GM21723 (cell line): ENCODE measurements at regions not wholly inside any gene's neighbourhood (a gene's known extent, or its start where the extent isn't known, plus 50 kb on each side); places are given as distances from the start of the nearest gene placed in this dataset.

ENCODE experiments used
- ATAC-seq: cut with Tn5 transposase; IDR thresholded peaks from one replicate; pipeline ENCODE4 v1.9.1; 2021; ENCODE audit warnings: mild to moderate bottlenecking, moderate library complexity; ENCODE audit not compliant: unreplicated experiment

- ATAC-seq = no peak
Measured at GRCh38 chr10:117699436-117700075, 157.0 kb downstream of the EMX2 start.

DNA sequence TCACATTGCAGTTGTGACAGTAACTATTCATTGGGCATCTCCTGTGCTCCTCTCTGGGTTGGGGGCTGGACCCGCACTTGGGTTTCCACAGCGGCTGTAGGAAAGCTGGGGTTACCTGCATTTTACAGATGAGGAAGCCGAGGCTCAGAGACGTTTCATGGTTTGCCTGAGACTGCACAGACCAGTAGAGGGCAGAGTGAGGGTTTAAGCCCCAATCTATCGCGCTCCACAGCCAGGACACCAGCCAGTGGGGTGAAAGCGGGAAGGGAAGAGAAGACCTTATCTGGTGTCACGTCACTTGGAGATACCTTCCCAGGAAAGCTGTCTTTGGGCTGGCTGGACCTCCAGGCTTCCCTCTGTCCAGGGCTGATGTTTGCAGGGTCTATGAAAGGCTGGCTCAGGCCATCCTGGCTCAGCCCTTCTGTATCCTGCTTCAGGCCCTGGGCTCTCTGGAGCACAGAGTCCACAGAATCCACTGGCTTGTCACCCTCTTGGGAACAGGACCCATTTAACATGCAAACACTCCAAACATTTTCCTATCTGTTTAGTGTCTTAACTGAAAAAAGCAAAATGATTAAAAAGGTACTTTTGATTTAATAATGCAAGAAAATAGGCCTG lies 167.7 kb downstream of the EMX2 start:
- ATAC-seq = no peak

- no peak for ATAC-seq
Measured at GRCh38 chr10:117716889-117717288, 174.3 kb downstream of the EMX2 start.

DNA sequence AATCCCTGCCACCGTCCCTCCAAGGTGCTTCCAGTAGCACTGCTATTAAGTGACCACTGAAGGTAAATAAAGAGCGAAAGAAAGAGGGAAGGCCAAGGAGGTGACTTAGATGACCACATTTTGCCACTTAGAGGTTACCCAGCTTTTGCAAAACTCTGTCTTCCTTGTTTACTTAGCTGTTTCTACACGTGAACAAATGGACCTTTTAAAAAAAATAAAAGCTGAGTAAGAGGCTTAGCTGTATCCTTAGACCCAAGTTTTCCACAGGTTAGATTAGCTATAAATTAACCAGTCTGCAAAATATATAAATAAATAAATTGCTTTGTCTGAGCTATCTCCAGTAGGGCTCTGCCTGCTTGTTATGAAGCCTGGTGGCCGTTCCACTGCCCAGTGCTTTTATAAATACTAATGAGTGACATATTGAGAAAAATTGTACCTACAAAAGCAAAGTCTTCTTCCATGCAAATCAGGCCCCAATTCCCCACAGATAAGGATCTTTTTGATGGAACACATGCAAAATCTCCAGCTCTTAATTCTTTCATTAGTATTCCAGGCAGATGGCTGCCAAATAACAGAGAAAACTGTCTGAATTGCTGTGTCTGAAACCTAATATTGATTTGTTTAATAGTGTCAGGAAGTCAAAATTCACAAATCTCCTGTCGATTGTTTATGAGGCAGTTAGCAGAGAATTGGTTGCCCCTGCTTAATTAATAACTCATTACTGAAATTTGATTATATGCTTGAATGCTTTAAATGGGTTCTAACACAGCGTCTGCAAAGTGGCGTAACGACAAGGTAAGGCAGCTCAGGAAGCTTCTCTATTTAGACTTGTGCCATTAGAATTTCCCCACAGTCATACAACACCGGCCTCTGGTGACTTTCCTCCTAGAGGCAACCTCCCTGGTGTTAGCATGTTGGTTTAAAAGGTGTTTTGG lies 176.7 kb downstream of the EMX2 start:
- no peak for ATAC-seq

GRCh38 chr10:117720931-117721835 lies 178.6 kb downstream of the EMX2 start:
- no peak for ATAC-seq

DNA sequence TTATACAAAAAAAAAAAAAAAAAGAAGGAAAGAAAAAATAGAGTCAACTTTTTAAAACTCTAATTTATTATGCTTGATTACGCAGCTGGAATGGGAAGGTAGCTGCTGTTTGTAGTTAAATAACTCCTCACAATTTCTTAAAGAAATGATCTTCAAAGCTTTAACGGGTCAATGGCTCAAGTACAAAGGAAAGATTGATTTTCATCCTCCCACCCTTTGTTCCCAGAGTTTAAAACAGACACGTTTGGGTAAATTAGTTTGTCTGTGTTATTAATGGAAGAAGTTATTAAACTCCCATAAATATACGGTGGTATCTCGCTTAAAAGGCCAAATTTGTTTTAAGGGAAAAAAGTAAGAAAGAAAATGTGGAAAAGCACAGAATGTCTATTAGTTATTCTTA lies 179.3 kb downstream of the EMX2 start:
- ATAC-seq = no peak

DNA sequence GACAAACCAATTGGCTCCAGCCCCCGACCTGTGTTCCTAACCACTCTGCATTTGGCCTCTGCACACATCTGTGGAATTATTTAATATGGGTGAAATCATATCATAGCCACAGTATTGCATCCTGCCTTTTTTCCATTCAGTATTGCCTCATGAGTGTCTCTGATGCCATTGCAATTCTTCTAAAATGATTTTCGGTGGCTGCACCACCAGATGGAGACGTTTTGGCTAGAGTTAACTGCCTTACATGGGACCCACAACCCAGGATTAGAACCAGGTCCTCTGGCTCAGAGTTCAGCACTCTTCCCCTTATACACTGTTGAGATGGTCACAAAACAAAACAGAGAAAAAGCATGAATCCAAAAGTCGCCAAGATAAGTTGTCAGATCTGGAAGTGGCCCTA lies 180.8 kb downstream of the EMX2 start:
- no peak for ATAC-seq

DNA sequence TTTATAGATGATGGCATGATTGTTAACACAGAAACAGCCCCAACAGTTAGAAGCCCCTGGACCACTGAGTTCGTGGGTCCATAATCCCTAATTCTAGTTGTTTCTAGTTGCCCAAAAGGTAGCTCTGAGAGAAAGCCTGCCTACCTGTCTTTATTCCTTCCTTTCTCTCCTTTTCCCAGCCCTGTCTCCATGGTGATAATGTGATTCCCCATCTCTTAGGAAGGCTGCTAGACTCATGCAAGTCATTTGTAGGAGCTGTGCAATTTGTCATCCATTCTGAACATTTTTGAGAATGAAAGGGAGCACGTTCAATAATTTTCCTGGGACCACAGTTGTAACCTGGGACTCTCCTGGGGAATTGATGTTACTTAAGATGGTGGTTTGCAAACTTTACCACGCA lies 183.4 kb downstream of the EMX2 start:
- ATAC-seq = no peak

DNA sequence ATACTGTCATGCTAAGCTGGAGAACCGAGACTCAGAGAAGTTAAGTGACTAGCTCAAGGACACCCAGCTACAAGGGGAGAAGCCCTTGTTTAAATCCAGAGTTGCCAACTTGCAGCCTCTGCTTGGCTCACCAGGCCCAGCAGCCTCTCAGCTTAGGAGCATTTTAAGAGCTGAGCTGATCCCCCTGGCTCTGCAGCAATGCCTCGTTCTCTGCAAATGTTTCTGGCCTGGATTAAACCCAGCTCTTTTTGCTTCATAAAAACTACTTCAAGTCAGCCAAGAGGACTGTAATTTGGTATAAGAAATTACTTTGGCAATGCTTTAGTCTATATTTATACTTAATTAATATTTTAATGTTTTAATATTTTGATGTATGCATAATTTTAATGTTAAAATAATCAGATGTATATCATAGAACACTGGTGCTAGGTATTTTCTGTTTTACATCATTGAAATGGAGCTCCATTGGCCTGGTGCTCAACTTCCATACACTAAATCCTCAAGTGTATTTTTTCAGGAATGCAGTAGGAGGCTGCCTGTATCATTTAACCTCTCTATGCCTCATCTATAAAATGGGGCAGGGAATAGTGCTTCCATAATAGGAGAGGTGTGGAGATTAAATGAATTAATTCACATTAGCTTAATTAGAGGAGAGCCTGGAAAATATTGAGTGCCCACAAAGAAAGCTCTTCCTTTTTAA lies 184.2 kb downstream of the EMX2 start:
- no peak for ATAC-seq

GRCh38 chr10:117727421-117727820 lies 184.9 kb downstream of the EMX2 start:
- no peak for ATAC-seq

GRCh38 chr10:117728087-117728486 lies 185.5 kb downstream of the EMX2 start:
- no peak for ATAC-seq

DNA sequence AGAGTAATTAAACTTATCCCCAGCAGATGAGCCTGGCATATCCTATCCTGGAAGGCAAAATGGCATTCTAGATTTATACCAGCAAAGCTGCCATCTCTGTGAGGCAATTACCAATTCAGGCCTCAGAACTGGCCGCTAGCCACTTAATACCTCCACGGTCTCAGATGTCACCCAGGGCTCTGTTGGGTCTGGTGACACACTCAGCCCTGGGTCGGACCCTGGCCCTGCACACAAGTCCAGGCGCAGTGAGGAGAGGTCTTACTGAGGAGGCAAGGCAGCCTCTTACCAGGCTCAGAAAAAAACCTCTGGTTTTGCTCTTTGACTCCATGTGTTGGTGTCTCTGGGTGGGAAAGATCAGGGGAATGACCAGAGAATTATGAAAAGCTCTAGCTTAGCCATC lies 186.6 kb downstream of the EMX2 start:
- no peak for ATAC-seq

- no peak for ATAC-seq
Measured at GRCh38 chr10:117731121-117731791, 188.7 kb downstream of the EMX2 start.

- no peak for ATAC-seq
Measured at GRCh38 chr10:117734731-117735405, 192.3 kb downstream of the EMX2 start.

GRCh38 chr10:117736655-117737054 lies 194.1 kb downstream of the EMX2 start:
- ATAC-seq = no peak

DNA sequence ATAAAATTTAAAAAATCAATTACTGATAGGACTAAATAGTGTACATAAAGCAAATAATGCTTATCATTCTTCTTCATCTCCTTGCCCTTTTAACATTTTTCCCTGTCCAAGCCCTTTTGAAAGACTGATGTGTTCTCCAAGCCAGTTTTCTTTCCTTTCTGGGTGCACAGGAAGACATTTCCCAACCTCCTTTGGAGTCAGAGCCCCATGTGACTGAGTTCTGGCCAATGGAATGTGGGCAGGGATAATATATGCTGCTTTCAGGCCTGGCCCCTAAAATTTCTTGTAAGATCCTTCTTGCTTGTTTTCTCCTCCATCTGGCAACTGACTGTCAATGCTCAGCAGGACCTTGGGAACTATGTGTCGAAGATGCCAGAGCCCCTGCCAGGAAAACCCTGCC lies 197.5 kb downstream of the EMX2 start:
- ATAC-seq = no peak

GRCh38 chr10:117740691-117741222 lies 198.2 kb downstream of the EMX2 start:
- ATAC-seq = no peak

GRCh38 chr10:117741524-117741923 lies 199.0 kb downstream of the EMX2 start:
- no peak for ATAC-seq

GRCh38 chr10:117743509-117743908 lies 201.0 kb downstream of the EMX2 start:
- no peak for ATAC-seq
